Activated naive CD8-positive, alpha-beta T cell treated with anti-CD3 and anti-CD28 coated beads for 36 hours (primary cell): ENCODE measurements at regions not wholly inside any gene's neighbourhood (a gene's known extent, or its start where the extent isn't known, plus 50 kb on each side); places are given as distances from the start of the nearest gene placed in this dataset.
"Not testable (repeated sequence)": the region's sequence is repeated elsewhere in the genome, so short reads cannot be mapped to it uniquely, and the experiment has no call there.

Source experiments
- DNase-seq: peaks from one replicate; pipeline ENCODE4 v3.0.0; 2021
- H3K27ac Mint-ChIP-seq: one replicate; pipeline ENCODE4 v1.8.0; 2022; ENCODE audit warnings: mild to moderate bottlenecking, moderate library complexity, mixed read lengths
- H3K27me3 Mint-ChIP-seq: one replicate; pipeline ENCODE4 v1.8.0; 2022; ENCODE audit warnings: mild to moderate bottlenecking, mixed read lengths
- H3K36me3 Mint-ChIP-seq: one replicate; pipeline ENCODE4 v1.8.0; 2021; ENCODE audit warnings: mild to moderate bottlenecking, mixed read lengths
- H3K4me1 Mint-ChIP-seq: one replicate; pipeline ENCODE4 v1.8.0; 2021; ENCODE audit warnings: mixed read lengths
- H3K4me3 Mint-ChIP-seq: one replicate; pipeline ENCODE4 v1.8.0; 2022; ENCODE audit warnings: mild to moderate bottlenecking, moderate library complexity, mixed read lengths
- H3K9me3 Mint-ChIP-seq: one replicate; pipeline ENCODE4 v1.8.0; 2022; ENCODE audit warnings: mixed read lengths

DNA sequence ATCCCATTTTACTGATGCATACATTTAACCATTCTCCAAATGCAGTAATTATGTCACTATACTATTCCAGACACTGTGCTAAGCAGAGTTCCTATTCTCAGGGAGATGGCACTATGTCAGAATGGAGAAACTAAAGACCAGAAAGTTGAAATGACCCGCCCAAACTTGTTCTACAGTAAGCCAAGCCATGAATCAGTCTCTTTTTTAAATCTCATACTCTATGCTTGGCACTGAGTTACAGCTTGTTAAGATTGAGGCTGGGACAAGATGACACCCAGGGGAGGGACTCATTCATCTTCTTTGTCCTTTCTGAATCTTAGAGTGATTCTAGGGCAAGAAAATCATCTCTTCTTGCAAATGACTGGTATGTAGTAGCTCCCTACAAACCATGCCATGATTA lies 247.0 kb upstream of the CCL2 start:
- Mint-ChIP-seq H3K27me3 (peaks cover 12% of the 10 kb centered on the region), H3K4me3 (no peak overlapping the region), H3K4me1 (no peaks in the 10 kb centered on the region), H3K36me3 (no peaks in the 10 kb centered on the region), H3K9me3 (no peaks in the 10 kb centered on the region), H3K27ac (no peak overlapping the region)
- DNase-seq, result no peak

DNA sequence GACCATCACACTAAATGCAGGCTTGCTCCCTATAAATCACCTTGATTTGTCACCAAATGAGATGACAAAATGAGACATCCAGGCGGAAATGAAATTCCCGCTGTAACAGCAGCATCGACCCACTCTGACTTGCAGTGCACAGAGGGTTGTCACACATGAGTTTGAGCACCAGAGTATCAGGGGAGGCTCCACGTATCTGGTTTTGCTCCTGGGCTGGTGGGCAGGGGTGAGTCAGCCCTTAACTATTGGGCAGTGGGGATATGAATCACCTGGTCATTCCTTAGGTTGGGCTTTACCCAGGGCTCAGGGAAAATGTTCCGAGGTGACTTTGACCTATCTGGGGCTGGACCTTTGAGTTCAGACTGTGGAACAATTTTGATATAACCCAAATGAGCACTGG lies 245.2 kb upstream of the CCL2 start:
- Mint-ChIP-seq H3K4me3 (no peak overlapping the region), H3K9me3 (no peaks in the 10 kb centered on the region), H3K27ac (no peak overlapping the region), H3K36me3 (no peaks in the 10 kb centered on the region), H3K27me3 (peaks cover 3% of the 10 kb centered on the region), H3K4me1 (no peaks in the 10 kb centered on the region)
- no peak for DNase-seq

GRCh38 chr17:34010534-34010933 lies 244.6 kb upstream of the CCL2 start:
- Mint-ChIP-seq H3K4me3 (no peak overlapping the region), H3K4me1 (no peaks in the 10 kb centered on the region), H3K36me3 (no peaks in the 10 kb centered on the region), H3K27me3 (peaks cover 3% of the 10 kb centered on the region), H3K27ac (no peak overlapping the region), H3K9me3 (no peaks in the 10 kb centered on the region)
- DNase-seq, result no peak

DNA sequence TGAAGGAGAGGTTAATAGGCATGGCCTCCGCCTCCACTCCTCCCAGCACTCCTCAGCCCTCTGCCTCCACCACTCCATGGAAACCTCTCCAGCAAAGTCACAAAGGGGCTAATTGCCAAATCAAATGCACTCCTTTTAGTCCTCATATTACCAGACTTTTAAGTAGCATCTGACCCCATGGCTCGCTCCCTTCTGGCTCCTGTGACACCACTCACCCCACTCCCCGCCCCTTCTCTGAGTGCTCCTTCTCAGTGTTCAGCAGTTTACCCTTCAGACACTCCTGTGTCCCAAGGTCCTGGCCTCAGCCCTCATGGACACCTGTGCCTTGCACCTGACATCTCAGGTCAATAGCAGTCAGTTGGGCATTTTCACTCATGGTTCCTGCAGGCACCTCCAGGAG lies 243.5 kb upstream of the CCL2 start:
- Mint-ChIP-seq H3K36me3 (no peaks in the 10 kb centered on the region), H3K9me3 (no peaks in the 10 kb centered on the region), H3K27me3 (no peaks in the 10 kb centered on the region), H3K4me3 (no peak overlapping the region), H3K27ac (no peak overlapping the region), H3K4me1 (no peaks in the 10 kb centered on the region)
- no peak for DNase-seq

DNA sequence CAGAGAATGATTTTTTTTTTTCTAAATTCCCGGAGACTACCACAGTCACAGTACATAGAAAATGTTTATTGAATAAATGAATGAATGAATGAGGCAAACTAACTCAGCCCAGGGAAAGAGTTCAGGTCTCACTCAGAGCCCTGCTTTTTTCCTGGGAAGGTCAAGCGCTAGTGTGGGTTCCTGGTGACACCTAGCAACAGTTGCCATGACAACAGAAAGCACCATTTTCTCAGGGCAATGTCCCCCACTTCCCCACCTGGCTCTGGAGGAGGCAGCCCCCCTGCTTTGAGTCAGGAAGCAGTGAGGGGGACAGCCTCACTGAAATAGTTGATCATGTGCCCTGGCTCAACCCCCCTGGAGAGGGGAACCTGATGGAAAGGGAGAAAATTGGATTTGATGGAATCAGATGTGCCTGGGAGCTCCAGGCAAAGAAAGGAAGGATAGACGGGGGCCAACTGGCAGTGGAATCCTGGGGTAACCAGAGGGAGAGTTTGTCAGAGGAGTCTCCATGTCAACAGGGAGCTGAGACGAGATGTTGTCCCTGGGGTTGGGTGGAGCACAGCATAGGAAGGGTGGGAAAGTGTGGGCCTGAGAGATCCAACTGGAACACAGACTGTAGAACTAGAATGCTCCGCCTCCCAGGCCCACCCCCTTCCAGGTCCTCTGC lies 242.2 kb upstream of the CCL2 start:
- Mint-ChIP-seq H3K36me3 (no peaks in the 10 kb centered on the region), H3K27ac (no peak overlapping the region), H3K4me1 (no peaks in the 10 kb centered on the region), H3K4me3 (no peak overlapping the region), H3K27me3 (no peaks in the 10 kb centered on the region), H3K9me3 (no peaks in the 10 kb centered on the region)
- no peak for DNase-seq

DNA sequence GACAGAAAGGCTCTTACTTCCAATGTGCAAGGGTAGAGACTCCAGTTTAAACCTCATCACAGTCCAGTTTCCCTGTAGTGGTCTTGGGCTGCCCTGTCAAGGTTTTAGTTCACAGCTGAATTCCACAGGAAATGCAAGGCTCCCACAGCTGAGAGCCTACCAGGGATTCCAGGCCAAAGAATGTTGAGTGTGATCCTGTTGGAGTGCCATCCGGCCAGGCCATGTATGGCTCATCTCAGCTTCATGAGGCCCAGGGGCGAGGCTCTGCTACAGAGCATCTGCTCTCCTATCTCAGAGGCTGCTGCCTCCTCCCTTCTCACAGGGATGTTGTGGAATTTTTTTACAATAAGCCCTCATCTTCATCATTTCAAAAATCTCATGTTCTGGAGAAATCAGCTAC lies 239.8 kb upstream of the CCL2 start:
- no peak overlapping the region for H3K27ac Mint-ChIP-seq
- DNase-seq, result no peak
- H3K4me1 Mint-ChIP-seq, result no peaks in the 10 kb centered on the region
- no peaks in the 10 kb centered on the region for H3K27me3 Mint-ChIP-seq
- H3K9me3 Mint-ChIP-seq, result no peaks in the 10 kb centered on the region
- H3K4me3 Mint-ChIP-seq, result no peak overlapping the region
- no peaks in the 10 kb centered on the region for H3K36me3 Mint-ChIP-seq

DNA sequence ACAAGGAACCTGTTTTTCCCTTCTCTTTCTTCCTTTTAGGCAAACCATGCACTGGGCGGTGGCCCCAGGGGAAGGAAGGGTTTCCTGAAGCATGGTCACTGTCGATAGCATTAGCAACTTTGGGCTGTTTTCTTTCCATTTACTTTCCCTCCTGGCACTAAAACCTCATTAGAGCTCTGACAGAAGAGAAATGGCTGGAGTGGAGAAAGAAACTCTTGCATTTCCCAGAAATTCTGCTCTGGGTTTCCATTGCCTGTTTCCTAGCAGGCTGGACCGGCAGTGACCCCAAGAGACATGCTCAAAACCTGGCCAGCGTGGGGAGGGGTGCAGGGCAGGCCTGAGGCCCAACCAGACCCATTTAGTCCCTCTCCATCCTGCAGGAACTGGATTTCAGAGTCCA lies 230.7 kb upstream of the CCL2 start:
- H3K36me3 Mint-ChIP-seq, result no peaks in the 10 kb centered on the region
- no peak overlapping the region for H3K4me3 Mint-ChIP-seq
- DNase-seq, result no peak

DNA sequence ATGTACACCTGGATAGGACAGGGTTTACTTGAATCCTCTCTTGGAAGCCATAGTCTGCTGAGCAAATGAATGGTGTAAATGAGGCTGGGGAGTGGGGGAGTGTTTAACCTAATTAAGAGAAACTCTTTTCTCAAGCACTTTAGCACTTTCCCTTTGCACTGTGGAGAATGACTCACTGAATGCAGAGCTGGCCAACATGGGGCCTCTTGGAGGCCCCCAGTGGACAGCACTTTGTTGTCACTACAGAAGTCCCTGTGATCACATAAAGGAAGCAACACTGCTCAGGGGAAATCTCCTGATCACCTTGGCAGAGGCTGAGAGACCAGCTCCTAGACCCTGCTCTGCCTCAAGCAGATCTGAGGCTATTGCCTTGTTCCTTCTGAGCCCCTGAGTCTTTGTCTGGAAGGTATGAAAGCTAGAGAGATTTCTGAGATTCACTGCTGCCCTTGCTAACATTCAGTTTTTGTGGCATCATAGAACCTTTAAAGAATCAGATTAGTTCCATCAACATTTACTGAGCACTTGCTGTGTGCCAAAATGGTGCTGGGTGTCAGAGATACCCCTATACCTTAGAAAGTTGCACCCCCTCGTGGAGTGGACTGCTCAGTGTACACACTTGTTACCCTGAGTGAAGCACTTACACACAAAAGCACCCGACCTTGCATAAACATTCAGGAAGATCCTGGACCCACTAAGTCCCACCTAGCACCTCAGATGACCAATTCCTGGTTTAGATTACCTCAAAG lies 230.1 kb upstream of the CCL2 start:
- H3K27ac Mint-ChIP-seq, result no peak overlapping the region
- no peaks in the 10 kb centered on the region for H3K4me1 Mint-ChIP-seq
- H3K27me3 Mint-ChIP-seq, result peaks cover 25% of the 10 kb centered on the region
- H3K4me3 Mint-ChIP-seq, result no peak overlapping the region
- H3K9me3 Mint-ChIP-seq, result no peaks in the 10 kb centered on the region
- no peaks in the 10 kb centered on the region for H3K36me3 Mint-ChIP-seq
- no peak for DNase-seq

More for the DNA sequence above, 230.7 kb upstream of the CCL2 start:
- Mint-ChIP-seq H3K9me3 (no peaks in the 10 kb centered on the region), H3K27me3 (peaks cover 25% of the 10 kb centered on the region), H3K27ac (no peak overlapping the region), H3K4me1 (no peaks in the 10 kb centered on the region)

DNA sequence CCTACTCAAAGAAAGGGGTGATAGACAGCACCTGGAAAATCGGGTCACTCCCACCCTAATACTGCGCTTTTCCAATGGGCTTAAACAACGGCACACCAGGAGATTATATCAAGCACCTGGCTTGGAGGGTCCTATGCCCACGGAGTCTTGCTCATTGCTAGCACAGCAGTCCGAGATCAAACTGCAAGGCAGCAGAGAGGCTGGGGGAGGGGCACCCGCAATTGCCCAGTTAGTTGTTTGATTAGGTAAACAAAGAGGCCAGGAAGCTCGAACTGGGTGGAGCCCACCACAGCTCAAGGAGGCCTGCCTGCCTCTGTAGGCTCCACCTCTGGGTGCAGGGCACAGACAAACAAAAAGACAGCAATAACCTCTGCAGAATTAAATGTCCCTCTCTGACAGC lies 224.5 kb upstream of the CCL2 start:
- H3K27ac Mint-ChIP-seq, H3K4me1 Mint-ChIP-seq, H3K4me3 Mint-ChIP-seq, H3K36me3 Mint-ChIP-seq, DNase-seq: not testable (repeated sequence)
- Mint-ChIP-seq H3K27me3 (peaks cover 14% of the 10 kb centered on the region), H3K9me3 (peaks cover 19% of the 10 kb centered on the region)

DNA sequence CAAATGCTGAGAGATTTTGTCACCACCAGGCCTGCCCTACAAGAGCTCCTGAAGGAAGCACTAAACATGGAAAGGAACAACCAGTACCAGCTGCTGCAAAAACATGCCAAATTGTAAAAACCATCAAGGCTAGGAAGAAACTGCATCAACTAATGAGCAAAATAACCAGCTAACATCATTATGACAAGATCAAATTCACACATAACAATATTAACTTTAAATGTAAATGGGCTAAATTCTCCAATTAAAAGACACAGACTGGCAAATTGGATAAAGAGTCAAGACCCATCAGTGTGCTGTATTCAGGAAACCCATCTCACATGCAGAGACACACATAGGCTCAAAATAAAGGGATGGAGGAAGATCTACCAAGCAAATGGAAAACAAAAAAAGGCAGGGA lies 222.8 kb upstream of the CCL2 start:
- H3K4me3 Mint-ChIP-seq, DNase-seq, H3K4me1 Mint-ChIP-seq, H3K36me3 Mint-ChIP-seq, H3K27ac Mint-ChIP-seq: not testable (repeated sequence)
- Mint-ChIP-seq H3K27me3 (peaks cover 14% of the 10 kb centered on the region), H3K9me3 (peaks cover 19% of the 10 kb centered on the region)

DNA sequence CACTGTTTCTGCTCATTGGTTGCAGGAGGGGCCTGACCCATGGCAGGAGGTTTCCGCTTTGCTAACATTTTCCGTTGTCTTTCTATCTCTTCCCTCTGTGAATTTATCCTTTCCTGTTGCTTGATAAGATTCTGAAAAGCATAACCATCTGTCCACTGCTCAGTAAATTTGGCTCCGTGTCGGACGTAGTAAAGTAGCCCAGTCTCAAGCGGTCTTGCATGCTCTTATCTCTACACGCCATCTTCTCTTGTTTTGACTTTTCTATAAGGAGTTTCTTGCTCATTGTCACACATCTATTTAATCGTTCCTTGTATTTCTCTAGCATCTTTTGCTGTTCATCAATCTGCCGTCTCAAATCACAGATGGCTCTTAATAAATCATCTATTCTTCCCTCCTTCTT lies 216.3 kb upstream of the CCL2 start:
- H3K4me3 Mint-ChIP-seq, H3K4me1 Mint-ChIP-seq, DNase-seq, H3K27me3 Mint-ChIP-seq, H3K9me3 Mint-ChIP-seq, H3K27ac Mint-ChIP-seq, H3K36me3 Mint-ChIP-seq: not testable (repeated sequence)

DNA sequence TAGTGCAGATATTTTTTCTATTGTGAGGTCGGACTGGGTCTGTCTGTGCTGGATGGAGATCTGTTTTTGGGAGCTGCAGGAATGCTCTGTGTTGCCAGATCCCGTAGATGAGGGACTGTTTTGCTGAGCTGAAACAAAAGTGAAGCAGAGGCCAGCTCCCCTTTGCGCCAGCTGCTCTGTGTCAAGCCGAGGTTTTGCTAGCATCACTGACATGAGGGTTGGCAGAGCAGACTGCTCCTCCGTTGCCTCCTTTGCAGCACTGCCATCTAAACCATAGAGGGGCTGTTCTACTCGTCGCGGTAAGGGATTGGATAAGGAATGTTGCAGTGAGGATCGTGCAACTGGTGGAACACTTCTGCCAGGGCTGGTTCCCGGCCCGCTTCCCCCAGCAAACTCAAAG lies 215.9 kb upstream of the CCL2 start:
- not testable (repeated sequence) for H3K36me3 Mint-ChIP-seq, H3K4me3 Mint-ChIP-seq, H3K4me1 Mint-ChIP-seq, H3K27me3 Mint-ChIP-seq, DNase-seq, H3K27ac Mint-ChIP-seq, H3K9me3 Mint-ChIP-seq

GRCh38 chr17:34039759-34040555 lies 215.1 kb upstream of the CCL2 start:
- DNase-seq, result peak; percentile 3
- H3K9me3 Mint-ChIP-seq, H3K4me3 Mint-ChIP-seq, H3K27ac Mint-ChIP-seq, H3K27me3 Mint-ChIP-seq, H3K36me3 Mint-ChIP-seq, H3K4me1 Mint-ChIP-seq: not testable (repeated sequence)

GRCh38 chr17:34045990-34046389 lies 209.1 kb upstream of the CCL2 start:
- no peaks in the 10 kb centered on the region for H3K36me3 Mint-ChIP-seq
- no peaks in the 10 kb centered on the region for H3K4me1 Mint-ChIP-seq
- H3K4me3 Mint-ChIP-seq, result no peak overlapping the region
- no peaks in the 10 kb centered on the region for H3K9me3 Mint-ChIP-seq
- H3K27ac Mint-ChIP-seq, result no peak overlapping the region
- DNase-seq, result no peak
- peaks cover 5% of the 10 kb centered on the region for H3K27me3 Mint-ChIP-seq

DNA sequence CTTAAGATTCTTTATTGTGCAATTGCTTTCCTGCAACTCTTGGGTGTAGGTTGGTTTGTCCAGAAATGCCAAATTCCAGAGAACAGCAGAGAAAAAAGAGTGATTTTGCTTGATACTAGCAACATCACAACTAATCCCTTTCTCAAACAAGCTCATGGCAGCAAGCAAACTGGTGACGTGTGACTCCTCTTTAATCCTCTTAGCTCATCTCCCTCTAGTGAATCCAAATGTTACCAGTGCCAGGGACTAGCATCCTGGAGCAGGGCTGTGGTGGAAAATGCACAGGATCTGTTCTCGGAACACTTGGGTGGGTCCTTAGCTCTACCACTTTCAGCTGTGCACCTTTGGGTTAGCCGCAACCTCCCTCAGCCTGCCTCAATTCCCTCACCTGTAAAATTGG lies 204.0 kb upstream of the CCL2 start:
- no peak for DNase-seq
- Mint-ChIP-seq H3K27me3 (peaks cover 18% of the 10 kb centered on the region), H3K4me1 (no peaks in the 10 kb centered on the region), H3K36me3 (no peaks in the 10 kb centered on the region), H3K9me3 (no peaks in the 10 kb centered on the region), H3K4me3 (no peak overlapping the region), H3K27ac (no peak overlapping the region)
